ENCODE measurements at regions not wholly inside any gene's neighbourhood (a gene's known extent, or its start where the extent isn't known, plus 50 kb on each side); places are given as distances from the start of the nearest gene placed in this dataset.

DNA sequence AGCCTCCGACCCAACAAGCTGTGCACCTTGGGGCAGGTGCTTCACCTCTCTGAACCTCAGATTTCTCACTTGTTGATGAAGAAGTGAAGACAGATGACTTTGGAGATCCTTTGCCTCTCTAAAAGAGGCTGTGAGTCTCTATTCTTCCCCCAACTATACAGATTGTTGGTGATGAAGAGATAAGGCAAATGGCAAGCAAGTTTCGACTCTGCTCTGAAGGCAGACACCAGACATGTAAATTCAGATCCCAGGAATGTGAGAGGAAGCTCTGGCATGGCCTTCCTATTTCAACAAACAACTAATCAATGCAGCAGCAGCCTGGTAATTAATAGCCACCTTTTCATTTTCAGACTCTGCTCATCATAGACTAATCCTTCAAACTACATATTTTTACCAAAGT is 74.2 kb upstream of the EGR2 start:
- no peak for TF ChIP-seq EGR1 (IDR thresholded peaks at IDR 0.05)
- TF ChIP-seq CREB1 (IDR thresholded peaks at IDR 0.05; ENCODE audit: low read depth): no peak
- TF ChIP-seq, protein P1, sequence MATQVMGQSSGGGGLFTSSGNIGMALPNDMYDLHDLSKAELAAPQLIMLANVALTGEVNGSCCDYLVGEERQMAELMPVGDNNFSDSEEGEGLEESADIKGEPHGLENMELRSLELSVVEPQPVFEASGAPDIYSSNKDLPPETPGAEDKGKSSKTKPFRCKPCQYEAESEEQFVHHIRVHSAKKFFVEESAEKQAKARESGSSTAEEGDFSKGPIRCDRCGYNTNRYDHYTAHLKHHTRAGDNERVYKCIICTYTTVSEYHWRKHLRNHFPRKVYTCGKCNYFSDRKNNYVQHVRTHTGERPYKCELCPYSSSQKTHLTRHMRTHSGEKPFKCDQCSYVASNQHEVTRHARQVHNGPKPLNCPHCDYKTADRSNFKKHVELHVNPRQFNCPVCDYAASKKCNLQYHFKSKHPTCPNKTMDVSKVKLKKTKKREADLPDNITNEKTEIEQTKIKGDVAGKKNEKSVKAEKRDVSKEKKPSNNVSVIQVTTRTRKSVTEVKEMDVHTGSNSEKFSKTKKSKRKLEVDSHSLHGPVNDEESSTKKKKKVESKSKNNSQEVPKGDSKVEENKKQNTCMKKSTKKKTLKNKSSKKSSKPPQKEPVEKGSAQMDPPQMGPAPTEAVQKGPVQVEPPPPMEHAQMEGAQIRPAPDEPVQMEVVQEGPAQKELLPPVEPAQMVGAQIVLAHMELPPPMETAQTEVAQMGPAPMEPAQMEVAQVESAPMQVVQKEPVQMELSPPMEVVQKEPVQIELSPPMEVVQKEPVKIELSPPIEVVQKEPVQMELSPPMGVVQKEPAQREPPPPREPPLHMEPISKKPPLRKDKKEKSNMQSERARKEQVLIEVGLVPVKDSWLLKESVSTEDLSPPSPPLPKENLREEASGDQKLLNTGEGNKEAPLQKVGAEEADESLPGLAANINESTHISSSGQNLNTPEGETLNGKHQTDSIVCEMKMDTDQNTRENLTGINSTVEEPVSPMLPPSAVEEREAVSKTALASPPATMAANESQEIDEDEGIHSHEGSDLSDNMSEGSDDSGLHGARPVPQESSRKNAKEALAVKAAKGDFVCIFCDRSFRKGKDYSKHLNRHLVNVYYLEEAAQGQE (IDR thresholded peaks at IDR 0.05; ENCODE audit: low read depth): no peak
